Adrenal gland (tissue), 9 donors: ENCODE measurements at regions not wholly inside any gene's neighbourhood (a gene's known extent, or its start where the extent isn't known, plus 50 kb on each side); places are given as distances from the start of the nearest gene placed in this dataset.

Source experiments
- DNase-seq, 7 donors: peaks; one replicate each; pipeline ENCODE4 v3.0.0-alpha.2; 2019 to 2020
- H3K27ac ChIP-seq, 5 donors: fragments of 200-600 bp; sonication (generic) in 4 of 5; 1 replicate in 3 of 5; 2 replicates in 2 of 5; pipeline versions ENCODE4 v1.5.1 to v1.8.0; 2016 to 2020; ENCODE audit warnings: mild to moderate bottlenecking in 1 of 5
- H3K27me3 ChIP-seq: fragments of 200-600 bp; 2 replicates; pipeline ENCODE4 v1.8.0; 2021
- H3K36me3 ChIP-seq, 2 donors: fragments of 200-600 bp; replicated peaks in 1 of 2; 1 replicate in 1 of 2; 2 replicates in 1 of 2; pipeline versions ENCODE4 v1.5.1 to v1.8.0; 2018 to 2022
- H3K4me1 ChIP-seq, 2 donors: fragments of 200-600 bp; replicated peaks in 1 of 2; 1 replicate in 1 of 2; 2 replicates in 1 of 2; pipeline versions ENCODE4 v1.5.1 to v1.8.0; 2018 to 2021
- H3K4me3 ChIP-seq, 4 donors: fragments of 200-600 bp; sonication (generic) in 3 of 4; one replicate each; pipeline ENCODE4 v1.5.1; 2016 to 2018
- H3K9me3 ChIP-seq, 3 donors: fragments of 200-600 bp; sonication (generic) in 1 of 3; replicated peaks in 1 of 3; 1 replicate in 2 of 3; 2 replicates in 1 of 3; pipeline versions ENCODE4 v1.5.1 to v1.8.0; 2016 to 2021
- CTCF ChIP-seq, 6 experiments: fragments of 450-650 bp in 4 of 6; fragments of 200-600 bp in 2 of 6; sonication (generic) in 1 of 6; IDR thresholded peaks; 1 replicate in 5 of 6; 2 replicates in 1 of 6; pipeline versions ENCODE4 v1.5.1 to v1.8.0; 2016 to 2021; ENCODE audit warnings: antibody characterized with exemption in 6 of 6, mild to moderate bottlenecking in 2 of 6, moderate library complexity in 1 of 6
- POLR2A ChIP-seq, 2 donors: fragments of 450-650 bp; IDR thresholded peaks; one replicate each; pipeline ENCODE4 v1.6.1; 2017; ENCODE audit warnings: antibody characterized with exemption in 2 of 2, mild to moderate bottlenecking in 2 of 2, moderate library complexity in 1 of 2
- WGBS, 4 donors: extraction: QIAGEN DNeasy Blood & Tissue Kit in 2 of 4; methylation state at CpG; one replicate each; pipeline versions ENCODE4 v1.1.5 to v1.1.7; 2013 to 2017; 5-methylcytosine and 5-hydroxymethylcytosine counted together
- intact Hi-C, 2 donors: fragments of 100-400 bp; cut with DNase I; formaldehyde crosslinking; loops; one replicate each; pipeline versions ENCODE4 v1.14.1 to v1.15.0; 2022 to 2023
- donor health status: healthy with polysubstance abuse.
- donor health status: Bipolar disorder and iron deficiency.
- donor health status: DM: yes; HTN: yes; CAD: no.
- donor health status: DM: no; HTN: no; CAD: no.
- donor health status: DM: no; HTN: no; CAD: no.

GRCh38 chr10:130805635-130806030 is 505.9 kb downstream of the TCERG1L start:
- H3K9me3 ChIP-seq, result no peaks in the 10 kb centered on the region
- H3K4me3 ChIP-seq, result no peak overlapping the region
- no peak for TF ChIP-seq POLR2A (IDR thresholded peaks at IDR 0.05)
- TF ChIP-seq CTCF (IDR thresholded peaks at IDR 0.05), result no peak
- DNase-seq, result peak in 1 of 7 donors; percentile 10
- intact Hi-C loops, result no loop called here
- H3K27me3 ChIP-seq, result no peaks in the 10 kb centered on the region
- no peak overlapping the region for H3K27ac ChIP-seq
- H3K36me3 ChIP-seq, result no peaks in the 10 kb centered on the region
- no peaks in the 10 kb centered on the region for H3K4me1 ChIP-seq
- WGBS, 4 donors, result 74 to 85% (median 79%) methylated on average over 8 of the region's 8 CpGs

- DNase-seq, result peak in 1 of 7 donors; percentile 21
- H3K27ac ChIP-seq, result no peak overlapping the region
- intact Hi-C loops, result no loop called here
- no peaks in the 10 kb centered on the region for H3K27me3 ChIP-seq
- no peak overlapping the region for H3K4me3 ChIP-seq
- H3K36me3 ChIP-seq, result no peaks in the 10 kb centered on the region
- TF ChIP-seq CTCF (IDR thresholded peaks at IDR 0.05) (no peak), POLR2A (IDR thresholded peaks at IDR 0.05) (no peak)
- no peaks in the 10 kb centered on the region for H3K9me3 ChIP-seq
- 83 to 85% (median 84%) methylated on average over 12 of the region's 12 CpGs for WGBS, 4 donors
- H3K4me1 ChIP-seq, result no peaks in the 10 kb centered on the region
Observed at GRCh38 chr10:130806426-130806825, 505.1 kb downstream of the TCERG1L start.

GRCh38 chr10:130807096-130807495 is 504.4 kb downstream of the TCERG1L start:
- TF ChIP-seq POLR2A (IDR thresholded peaks at IDR 0.05) (no peak), CTCF (IDR thresholded peaks at IDR 0.05) (no peak)
- H3K4me3 ChIP-seq, result no peak overlapping the region
- intact Hi-C loops, result no loop called here
- DNase-seq, result peak in 1 of 7 donors; percentile 4
- no peak overlapping the region for H3K27ac ChIP-seq
- H3K4me1 ChIP-seq, result no peaks in the 10 kb centered on the region
- no peaks in the 10 kb centered on the region for H3K27me3 ChIP-seq
- no peaks in the 10 kb centered on the region for H3K36me3 ChIP-seq
- WGBS, 4 donors, result 74 to 79% (median 77%) methylated on average over 5 of the region's 5 CpGs
- no peaks in the 10 kb centered on the region for H3K9me3 ChIP-seq

GRCh38 chr10:130807721-130808120 is 503.8 kb downstream of the TCERG1L start:
- intact Hi-C loops, result no loop called here
- no peak overlapping the region for H3K4me3 ChIP-seq
- 68 to 87% (median 79%) methylated on average over 8 to 9 of the region's 9 CpGs for WGBS, 4 donors
- no peaks in the 10 kb centered on the region for H3K27me3 ChIP-seq
- TF ChIP-seq POLR2A (IDR thresholded peaks at IDR 0.05) (no peak), CTCF (IDR thresholded peaks at IDR 0.05) (no peak)
- H3K9me3 ChIP-seq, result no peaks in the 10 kb centered on the region
- peak in 1 of 7 donors; percentile 9 for DNase-seq
- H3K36me3 ChIP-seq, result no peaks in the 10 kb centered on the region
- no peak overlapping the region for H3K27ac ChIP-seq
- no peaks in the 10 kb centered on the region for H3K4me1 ChIP-seq
